Testis (tissue), 2 donors: ENCODE measurements at regions not wholly inside any gene's neighbourhood (a gene's known extent, or its start where the extent isn't known, plus 50 kb on each side); places are given as distances from the start of the nearest gene placed in this dataset.

Source experiments
- POLR2A ChIP-seq: fragments of 450-650 bp; IDR thresholded peaks from one replicate; pipeline ENCODE4 v1.6.1; 2017; ENCODE audit warnings: antibody characterized with exemption, mild to moderate bottlenecking, moderate library complexity
- TF ChIP-seq, protein P1 (sequence below), 3 experiments: fragments of 450-650 bp in 2 of 3; fragments of 200-600 bp in 1 of 3; sonication (generic) in 1 of 3; IDR thresholded peaks; one replicate each; pipeline ENCODE4 v1.5.1; 2016 to 2019; ENCODE audit warnings: antibody characterized with exemption in 3 of 3, mild to moderate bottlenecking in 2 of 3, moderate library complexity in 1 of 3

DNA sequence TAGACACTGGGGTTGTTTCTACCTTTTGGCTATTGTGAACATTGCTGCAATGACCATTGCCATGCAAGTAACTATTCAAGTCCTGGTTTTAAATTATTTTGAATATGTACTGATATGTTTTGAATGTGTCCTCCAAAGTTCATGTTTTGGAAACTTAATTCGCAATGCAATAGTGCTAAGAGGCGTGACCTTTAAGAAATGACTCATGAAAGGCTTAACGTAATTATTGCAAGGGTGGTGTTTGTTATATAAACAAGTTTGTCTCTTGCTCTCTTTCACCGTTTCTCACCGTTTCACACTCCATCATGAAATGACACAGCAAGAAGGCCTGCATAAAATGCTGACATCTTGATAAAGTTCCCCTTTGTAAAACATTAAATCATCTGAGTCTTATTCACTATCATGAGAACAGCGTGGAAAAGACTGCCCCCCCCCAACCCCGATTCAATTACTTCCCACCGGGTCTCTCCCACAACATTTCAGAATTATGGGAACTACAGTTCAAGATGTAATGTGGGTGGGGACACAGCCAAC lies 506.9 kb upstream of the FAM47C start:
- no peak for TF ChIP-seq POLR2A
- TF ChIP-seq, protein P1, sequence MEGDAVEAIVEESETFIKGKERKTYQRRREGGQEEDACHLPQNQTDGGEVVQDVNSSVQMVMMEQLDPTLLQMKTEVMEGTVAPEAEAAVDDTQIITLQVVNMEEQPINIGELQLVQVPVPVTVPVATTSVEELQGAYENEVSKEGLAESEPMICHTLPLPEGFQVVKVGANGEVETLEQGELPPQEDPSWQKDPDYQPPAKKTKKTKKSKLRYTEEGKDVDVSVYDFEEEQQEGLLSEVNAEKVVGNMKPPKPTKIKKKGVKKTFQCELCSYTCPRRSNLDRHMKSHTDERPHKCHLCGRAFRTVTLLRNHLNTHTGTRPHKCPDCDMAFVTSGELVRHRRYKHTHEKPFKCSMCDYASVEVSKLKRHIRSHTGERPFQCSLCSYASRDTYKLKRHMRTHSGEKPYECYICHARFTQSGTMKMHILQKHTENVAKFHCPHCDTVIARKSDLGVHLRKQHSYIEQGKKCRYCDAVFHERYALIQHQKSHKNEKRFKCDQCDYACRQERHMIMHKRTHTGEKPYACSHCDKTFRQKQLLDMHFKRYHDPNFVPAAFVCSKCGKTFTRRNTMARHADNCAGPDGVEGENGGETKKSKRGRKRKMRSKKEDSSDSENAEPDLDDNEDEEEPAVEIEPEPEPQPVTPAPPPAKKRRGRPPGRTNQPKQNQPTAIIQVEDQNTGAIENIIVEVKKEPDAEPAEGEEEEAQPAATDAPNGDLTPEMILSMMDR (IDR thresholded peaks at IDR 0.05), result no peak
